Effector CD4-positive, alpha-beta T cell (primary cell): ENCODE measurements at regions not wholly inside any gene's neighbourhood (a gene's known extent, or its start where the extent isn't known, plus 50 kb on each side); places are given as distances from the start of the nearest gene placed in this dataset.
"Not testable (repeated sequence)": the region's sequence is repeated elsewhere in the genome, so short reads cannot be mapped to it uniquely, and the experiment has no call there.

ENCODE experiments used
- DNase-seq: peaks from one replicate; pipeline ENCODE4 v3.0.0-alpha.2; 2020

DNA sequence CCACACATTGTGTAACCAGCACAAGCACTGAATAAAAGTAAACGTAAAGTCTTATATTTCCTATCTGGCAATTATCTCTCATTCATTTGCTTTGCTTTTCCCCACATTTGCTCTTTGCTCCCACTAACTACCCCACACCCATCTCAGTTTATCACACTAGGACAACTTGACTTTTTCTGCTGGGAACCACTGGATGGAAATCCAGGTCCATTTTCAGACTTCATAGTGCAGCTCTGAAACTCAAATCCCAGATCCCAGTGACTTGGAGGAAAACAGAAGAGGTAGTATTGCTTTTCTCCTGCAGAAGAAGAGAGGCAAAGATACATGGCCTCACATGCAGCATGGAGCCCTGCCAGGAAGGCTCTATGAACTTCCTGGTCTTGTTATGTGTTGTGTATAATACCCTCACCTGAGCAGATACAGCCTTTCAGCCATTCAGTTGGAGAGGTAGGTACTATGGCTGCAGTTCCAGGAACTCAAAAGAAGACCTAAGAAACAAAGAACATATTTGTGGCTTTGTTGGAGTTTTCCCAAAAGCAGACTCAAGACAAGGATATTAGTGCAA, 90.0 kb upstream of the NIPBL start:
- no peak for DNase-seq

DNA sequence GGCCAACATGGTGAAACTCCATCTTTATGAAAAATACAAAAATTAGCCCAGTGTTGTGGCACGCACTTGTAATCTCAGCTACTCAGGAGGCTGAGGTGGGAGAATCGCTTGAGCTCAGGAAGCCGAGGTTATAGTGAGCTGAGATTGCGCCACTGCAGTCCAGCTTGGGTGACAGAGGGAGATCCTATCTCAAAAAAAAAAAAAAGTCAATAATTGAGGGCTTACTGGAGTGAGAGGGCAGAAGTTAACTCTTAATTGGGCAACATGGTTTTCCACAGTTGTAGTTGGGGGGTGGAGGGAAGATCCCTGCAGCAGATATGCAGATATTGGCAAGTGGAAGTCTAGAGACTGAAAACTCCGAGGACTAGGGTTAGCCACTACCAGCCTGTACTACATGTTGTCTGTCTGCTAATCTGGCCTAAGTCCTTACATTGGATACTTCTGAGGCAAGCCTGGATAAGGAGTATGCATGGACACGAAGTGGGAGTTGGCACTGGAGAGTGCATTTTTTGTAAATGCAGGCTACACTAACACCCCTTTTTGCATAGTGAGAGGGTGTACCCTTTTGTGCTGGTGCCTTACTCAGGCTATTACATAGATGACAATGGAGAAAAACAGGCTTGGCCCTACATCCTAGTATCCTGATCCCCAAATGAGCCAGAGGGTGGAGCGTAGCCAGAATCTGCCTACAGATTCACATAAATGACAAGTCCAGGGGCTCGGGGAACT, 89.0 kb upstream of the NIPBL start:
- DNase-seq: no peak

DNA sequence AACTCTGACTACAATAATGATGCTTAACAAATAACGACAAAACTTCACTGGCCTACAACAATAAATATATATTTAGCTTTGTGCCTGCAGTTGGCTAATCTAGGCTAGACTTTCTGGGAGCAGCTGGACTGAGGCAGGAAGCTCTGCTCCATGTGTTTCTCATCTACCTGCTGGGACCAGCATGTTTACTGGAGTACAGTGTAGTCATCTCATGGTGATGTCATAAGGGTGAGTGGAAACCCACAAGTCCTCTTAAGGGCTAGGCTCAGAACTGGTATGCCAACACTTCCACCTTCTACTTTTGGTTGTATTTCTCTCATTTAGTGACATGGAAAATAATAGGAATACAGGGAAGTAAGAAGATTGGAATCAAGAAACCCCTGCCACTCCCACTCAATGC, 85.7 kb upstream of the NIPBL start:
- DNase-seq: no peak

DNA sequence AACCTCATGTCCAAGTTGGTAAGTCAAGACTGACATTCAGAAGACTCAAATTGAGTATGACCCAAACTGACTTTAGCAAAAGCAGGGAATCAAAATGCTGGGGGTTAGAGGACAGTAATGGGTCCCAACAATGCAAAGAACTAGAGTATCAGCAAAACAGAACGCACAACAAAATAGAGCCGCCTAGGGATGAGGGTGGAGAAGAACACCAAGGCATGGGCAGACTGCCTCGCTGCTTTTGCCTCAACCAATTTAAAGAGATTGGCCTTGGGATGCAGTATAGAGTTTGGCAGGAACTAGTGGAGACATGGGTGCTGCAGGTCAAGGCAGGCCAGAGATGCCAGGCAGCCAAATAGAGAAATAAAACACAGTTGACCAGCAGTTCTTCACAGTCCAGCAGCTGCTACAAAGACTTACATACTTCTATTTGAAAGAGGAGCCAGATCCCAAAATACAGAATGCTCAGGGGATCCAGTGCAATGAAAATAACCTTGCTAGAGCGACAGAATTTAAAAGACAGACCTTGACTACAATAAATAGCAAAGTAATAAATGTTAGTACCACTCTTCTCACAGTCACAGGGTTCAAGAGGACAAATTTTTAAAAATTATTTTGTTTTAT, 83.9 kb upstream of the NIPBL start:
- no peak for DNase-seq

DNA sequence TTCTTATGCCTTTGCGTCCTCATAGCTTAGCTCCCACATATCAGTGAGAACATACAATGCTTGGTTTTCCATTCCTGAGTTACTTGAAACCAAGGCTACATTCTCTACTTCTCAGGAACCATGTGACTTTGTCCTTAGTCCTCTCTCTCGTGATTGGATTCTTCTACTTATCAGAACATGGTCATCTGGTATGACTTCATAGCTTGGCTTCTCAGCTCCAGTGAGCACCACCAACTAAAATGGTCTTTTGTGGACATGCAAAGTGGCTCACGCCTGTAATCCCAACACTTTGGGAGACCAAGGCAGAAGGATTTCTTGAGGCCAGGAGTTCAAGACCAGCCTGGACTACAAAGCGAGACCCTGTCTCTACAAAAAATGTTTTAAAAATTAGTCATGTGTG, 81.2 kb upstream of the NIPBL start:
- DNase-seq: no peak

DNA sequence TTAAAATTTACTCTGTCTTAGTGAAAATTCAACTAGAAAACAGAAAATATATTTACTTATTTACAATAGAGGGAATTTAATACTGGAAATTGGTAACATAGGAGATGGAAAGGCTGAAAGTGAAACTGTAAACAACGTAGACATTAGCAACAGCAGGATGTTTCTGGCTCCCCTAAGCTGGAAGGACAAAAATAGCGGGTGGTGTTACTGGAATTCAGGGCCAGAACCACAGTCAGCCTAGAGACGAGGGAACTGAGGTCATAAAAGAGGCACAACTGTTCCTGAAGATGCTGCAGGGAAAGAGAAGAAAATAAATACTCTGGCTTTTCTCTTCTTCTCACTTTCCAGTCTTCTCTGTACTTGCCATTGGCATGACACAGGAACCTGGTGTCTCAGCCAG, 80.4 kb upstream of the NIPBL start:
- no peak for DNase-seq

DNA sequence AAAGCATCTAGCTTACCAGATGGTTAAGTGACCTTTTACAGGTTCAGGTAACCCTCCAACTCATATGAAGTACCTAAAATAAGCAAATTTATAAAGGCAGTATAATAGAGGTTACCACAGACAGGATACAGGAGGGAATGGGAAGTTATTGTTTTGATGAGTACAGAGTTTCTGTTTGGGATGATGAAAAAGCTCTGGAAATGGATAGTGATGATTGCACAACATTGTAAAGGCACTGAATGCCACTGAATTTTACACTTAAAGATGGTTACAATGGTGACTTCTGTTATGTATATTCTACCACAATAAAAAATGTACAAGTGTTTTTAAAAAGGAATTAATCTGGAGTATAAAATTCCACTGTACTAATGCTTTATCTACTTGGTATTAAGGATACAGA, 75.0 kb upstream of the NIPBL start:
- no peak for DNase-seq

DNA sequence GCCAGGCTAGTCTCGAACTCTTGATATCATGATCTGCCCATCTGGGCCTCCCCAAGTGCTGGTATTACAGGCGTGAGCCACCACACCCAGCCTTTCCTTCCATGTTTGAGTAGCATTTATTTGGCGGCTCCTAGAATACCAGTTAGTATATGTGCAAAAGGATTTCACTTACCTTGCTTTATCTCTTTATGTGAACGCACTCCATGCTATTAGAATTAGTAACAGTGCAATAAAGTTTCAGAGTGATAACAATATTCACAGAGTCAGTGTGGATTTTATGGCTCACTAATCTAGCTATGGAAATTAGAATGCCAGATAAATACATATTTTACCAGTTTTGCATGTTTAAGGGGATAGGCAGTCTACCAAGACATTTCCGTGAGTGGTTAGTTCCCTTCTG, 74.4 kb upstream of the NIPBL start:
- DNase-seq: no peak

DNA sequence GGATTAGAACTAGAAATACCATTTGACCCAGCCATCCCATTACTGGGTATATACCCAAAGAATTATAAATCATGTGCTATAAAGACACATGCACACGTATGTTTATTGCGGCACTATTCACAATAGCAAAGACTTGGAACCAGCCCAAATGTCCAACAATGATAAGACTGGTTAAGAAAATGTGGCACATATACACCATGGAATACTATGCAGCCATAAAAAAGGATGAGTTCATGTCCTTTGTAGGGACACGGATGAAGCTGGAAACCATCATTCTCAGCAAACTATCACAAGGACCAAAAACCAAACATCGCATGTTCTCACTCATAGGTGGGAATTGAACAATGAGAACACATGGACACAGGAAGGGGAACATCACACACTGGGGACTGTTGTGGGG, 63.3 kb upstream of the NIPBL start:
- DNase-seq: not testable (repeated sequence)

DNA sequence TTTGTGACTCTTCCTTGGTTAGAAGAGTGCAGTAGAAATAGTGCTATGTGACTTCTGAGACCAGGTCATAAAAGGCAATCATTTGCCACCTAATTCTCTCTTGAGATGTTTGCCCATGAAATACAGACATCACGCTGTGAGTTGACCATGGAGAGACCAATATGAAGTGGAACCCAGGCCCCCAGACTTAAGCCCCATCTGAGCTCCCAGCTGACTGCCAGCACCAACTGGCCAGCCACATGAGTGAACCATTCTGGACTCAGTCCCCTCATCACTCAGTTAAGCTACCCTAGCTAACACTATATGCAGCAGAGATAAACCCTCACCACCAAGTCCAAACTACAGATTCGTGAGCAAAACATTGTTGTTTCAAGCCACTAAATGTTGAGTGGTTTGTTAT, 60.7 kb upstream of the NIPBL start:
- DNase-seq: no peak

DNA sequence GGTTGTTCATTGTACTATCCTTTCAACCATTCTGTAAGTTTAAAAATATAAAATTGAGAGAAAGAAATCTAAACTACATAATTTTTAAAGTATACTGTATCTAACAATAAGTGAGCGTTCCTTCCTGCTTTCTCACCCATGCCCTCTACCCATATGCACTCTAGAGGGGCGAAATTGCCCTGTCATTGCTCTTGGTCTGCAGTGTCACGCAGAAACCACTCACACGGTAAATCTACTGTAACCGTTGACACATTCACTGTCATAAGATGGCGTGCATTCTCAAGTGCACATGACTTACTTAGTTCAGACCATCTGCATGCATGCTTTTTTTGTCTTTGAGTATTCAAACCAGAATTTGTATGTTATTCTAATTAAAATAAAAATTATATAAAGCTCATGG, 55.7 kb upstream of the NIPBL start:
- DNase-seq: no peak

DNA sequence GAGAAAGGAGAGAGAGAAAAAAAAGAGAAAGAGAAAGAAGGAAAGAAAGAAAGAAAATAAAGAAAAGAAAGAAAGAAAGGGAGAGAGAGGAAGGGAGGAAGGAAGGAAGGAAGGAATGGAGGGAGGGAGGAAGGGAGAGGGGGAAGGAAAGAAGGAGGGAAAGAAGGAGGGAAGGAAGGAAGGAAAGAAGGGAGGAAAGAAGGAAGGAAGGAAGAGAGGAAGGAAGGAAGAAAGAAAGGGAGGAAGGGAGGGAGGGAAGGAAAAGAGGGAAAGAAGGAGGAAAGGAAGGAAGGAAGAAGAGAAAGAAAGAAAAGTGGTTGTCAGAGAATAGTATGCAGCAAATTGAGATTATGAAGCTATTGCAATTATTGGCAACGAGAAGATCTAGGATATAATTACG, 49.9 kb upstream of the NIPBL start:
- no peak for DNase-seq
